PC-9 (cell line): ENCODE measurements at regions not wholly inside any gene's neighbourhood (a gene's known extent, or its start where the extent isn't known, plus 50 kb on each side); places are given as distances from the start of the nearest gene placed in this dataset.

ENCODE experiments used
- CTCF ChIP-seq: fragments of 200-600 bp; sonication (generic); conservative IDR thresholded peaks from 2 replicates; pipeline ENCODE4 v1.6.1; 2017; ENCODE audit warnings: mixed run types, antibody characterized with exemption, mild to moderate bottlenecking, moderate library complexity
- EZH2 ChIP-seq: fragments of 200-600 bp; sonication (generic); IDR thresholded peaks from 2 replicates; pipeline ENCODE4 v1.8.0; 2017; ENCODE audit warnings: antibody characterized with exemption, low read depth

- TF ChIP-seq CTCF (no peak), EZH2 (no peak)
Observed at GRCh38 chr11:79623375-79623774, 182.5 kb upstream of the TENM4 start.
